GM18511 (cell line): ENCODE measurements at regions not wholly inside any gene's neighbourhood (a gene's known extent, or its start where the extent isn't known, plus 50 kb on each side); places are given as distances from the start of the nearest gene placed in this dataset.
"Not testable (repeated sequence)": the region's sequence is repeated elsewhere in the genome, so short reads cannot be mapped to it uniquely, and the experiment has no call there.

Source experiments
- ATAC-seq: cut with Tn5 transposase; IDR thresholded peaks from one replicate; pipeline ENCODE4 v1.9.1; 2021; ENCODE audit warnings: mild to moderate bottlenecking, moderate library complexity; ENCODE audit not compliant: unreplicated experiment

GRCh38 chr3:154701055-154701454 lies 271.1 kb upstream of the GPR149 start:
- no peak for ATAC-seq

DNA sequence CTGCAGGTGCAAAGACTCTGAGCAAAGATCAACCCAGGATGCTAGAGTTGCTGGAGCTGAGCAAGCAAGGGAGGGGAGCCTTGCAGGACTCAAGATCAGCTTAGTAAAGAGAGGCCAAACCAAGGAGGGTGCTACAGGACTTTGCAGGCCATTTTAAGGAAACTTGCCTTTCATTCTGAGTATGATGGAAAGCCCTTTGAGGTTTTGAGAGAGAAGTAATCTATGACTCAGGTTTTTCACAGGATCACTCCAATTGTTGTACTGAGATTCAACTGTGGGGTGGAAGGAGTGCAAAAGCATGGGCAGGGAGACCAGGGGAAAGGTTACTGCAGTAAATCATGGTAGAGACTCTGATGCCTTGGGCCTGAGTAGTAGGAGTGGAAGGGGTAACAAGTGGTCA lies 260.4 kb upstream of the GPR149 start:
- peak; percentile 76 for ATAC-seq

DNA sequence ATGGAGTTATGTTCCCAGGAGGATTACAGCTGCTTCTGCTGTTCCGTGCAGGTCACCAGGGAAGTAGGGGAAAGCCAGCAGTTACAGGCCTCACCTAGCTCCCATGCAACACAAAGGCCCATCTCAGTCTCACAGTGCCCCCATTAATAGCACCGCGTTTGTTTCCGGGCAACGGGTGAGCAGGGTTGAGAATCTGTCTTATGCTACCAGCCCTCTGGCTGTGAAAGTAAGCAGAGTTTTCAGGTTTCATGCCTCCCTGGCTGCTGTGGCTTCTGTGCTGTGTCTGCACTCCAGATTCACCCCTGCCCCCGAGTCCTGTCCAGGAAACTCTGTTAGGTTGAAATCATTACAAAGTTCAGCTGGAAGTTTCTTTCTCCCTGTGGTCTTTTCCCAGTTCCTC lies 254.4 kb upstream of the GPR149 start:
- ATAC-seq, result no peak

- ATAC-seq, result no peak
Measured at GRCh38 chr3:154684021-154684420, 254.0 kb upstream of the GPR149 start.

GRCh38 chr3:154678041-154678654 lies 248.2 kb upstream of the GPR149 start:
- no peak for ATAC-seq

DNA sequence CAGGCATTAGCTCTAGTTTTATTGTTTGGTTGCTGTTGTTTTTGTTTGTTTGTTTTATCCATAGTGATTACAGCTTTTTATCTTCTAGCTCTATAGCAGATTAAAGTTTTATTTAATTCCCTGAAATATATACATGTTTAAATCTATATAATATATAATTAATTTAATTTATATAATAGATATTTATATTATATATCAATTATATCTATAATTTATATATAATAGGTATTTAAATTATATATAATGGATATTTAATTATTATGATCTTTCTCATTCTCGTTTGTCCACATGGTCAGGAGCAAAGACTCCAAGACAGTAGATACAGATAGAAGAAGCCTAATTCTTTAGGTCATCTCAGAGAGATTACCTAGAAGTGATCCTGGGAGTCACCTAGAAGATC lies 238.8 kb upstream of the GPR149 start:
- no peak for ATAC-seq

DNA sequence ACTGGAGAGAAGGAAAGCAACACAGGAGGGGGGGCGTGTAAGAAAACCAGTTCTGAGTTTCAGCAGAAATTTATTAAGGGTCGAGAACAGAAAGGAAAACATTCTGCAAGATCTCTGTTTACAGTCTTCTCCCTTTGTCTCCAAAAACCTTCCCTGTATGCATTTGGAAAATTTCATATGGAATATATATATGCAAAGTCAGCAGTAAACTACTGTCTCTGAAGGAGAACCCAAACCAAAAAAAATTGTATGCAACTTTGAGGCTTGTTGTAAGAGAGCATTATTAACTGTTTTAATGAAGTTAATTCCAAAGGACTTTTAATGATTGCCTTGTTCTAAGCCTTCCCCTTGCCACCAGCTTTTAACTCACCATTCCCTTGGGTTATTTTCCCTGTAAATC lies 238.2 kb upstream of the GPR149 start:
- no peak for ATAC-seq

DNA sequence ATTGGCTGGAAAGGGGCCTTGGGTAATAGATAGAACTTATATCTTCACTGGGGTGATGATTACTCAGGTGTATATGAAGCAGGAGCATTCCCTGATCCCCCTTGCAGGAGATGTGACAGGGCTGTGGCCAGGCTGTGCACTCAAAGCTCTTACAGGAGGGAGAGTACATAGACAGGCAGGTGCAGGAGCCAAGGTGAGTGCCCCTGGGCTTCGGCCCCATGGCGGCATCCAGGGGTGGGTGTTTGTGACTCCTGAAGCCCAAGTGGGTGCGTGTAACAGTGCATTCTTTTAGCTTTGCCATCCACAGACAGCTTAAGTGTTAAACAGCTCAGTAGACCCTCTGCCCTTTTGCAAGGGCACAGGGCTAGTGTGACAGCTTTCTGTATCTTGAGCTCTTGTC lies 236.6 kb upstream of the GPR149 start:
- ATAC-seq, result no peak

DNA sequence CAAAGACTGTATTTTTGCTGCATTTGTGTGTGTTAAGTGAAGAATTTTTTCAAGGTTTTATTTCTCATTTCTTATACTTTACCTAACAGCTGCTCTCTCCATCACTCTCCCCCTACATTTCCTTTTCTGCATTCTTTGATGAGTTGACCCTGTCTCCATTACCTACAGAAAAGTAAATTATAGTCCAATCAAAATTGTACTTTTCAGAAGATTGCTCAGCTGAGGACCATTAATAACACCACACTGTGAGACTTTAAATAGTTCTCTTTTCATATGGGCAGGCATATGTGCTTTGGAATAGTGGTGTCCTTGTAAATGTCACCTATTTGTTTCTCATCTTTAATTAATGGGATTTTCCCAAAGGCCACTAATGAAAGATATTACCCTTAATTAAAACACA lies 234.7 kb upstream of the GPR149 start:
- ATAC-seq, result no peak

DNA sequence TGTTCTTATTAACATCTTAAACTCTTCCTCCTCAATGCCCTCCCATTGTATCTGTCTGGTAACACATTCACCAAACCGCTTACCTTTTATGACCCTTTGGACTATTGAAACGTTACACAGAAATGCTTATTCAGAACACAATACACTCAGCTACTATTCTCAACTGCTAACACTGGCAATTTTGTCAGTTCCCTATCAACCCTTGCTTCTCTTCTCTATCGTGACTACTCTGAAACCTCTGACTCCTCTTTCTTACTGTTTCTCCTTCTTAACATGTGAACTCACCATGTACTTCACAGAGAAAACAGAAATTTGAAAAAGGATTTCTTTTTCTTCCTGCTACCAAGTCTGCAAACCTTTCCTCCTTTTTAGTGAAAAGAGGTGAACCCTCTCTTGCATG lies 232.9 kb upstream of the GPR149 start:
- ATAC-seq, result no peak

DNA sequence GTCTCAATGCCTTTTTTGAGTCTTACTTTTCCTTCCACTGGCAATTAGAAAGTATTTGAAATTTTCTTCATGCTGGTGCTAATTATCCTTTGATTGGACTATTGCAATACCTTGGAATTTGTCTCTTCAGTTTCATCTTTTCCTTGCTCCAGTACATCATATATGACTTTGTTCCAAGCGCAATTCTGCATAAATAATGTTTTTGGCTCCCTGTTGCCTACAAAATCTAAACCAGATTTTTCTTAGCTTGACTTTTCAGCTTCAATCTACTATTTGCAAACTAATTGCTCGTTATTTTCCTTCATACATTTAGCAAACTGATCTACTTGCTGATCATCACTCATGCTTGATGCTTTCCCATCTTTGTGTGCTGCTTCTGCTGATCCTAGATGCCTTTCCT lies 230.8 kb upstream of the GPR149 start:
- no peak for ATAC-seq

DNA sequence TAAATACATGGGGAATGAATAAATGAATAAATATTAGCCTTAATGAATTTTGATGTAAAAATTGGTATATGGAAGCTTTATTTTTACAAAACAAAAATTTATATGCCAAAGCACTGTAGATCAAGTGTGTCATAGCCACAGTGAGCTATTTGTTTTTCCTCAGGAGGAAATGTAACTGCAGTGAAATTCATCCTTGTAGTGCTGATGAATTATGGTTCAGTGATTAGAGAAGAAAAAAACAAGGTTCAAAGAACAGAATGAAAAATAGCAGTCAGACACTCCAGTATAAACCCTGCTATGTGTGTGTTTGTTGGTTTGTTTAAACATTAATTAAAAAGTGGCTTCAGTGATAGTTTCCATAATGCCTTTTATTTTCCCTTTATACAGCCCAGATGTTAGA lies 228.0 kb upstream of the GPR149 start:
- no peak for ATAC-seq

DNA sequence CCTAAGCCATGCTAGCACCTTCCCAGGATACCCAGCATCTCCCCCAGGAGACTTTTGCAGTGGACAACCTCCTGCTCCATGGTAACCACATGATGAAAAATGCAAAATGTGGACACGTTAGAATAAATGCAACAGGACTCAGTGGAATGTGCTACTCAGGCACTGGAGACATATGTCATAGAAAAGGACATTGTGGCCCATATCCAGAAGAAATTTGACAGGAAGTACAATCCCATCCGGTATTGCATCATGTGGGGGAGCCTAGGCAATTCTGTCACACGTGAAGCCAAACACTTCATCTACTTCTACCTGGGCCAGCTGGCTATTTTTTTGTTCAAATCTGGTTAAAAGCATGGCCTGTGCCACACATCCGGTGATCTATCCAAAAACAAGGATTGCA lies 227.2 kb upstream of the GPR149 start:
- ATAC-seq, result no peak

DNA sequence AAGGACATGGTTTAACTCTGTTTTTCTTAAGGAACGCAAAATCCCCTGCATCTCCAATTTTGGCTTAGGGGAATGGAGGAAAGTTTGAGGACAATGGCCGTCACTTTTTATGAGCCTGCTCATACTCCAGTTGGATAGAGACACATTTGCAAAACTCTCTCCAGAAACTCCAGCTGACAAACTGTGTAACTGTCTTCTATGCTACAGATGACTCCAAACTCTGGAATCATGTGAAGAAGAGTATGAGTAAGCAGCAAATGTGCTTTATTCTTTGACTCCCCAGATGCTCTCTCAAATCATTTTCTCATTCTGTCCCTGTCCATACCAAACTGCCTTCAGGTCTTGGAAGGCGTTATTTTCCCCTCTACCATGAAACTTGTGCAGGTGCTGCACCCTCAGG lies 226.5 kb upstream of the GPR149 start:
- no peak for ATAC-seq

GRCh38 chr3:154642145-154642544 lies 212.2 kb upstream of the GPR149 start:
- ATAC-seq, result no peak

- no peak for ATAC-seq
Measured at GRCh38 chr3:154625756-154626155, 195.8 kb upstream of the GPR149 start.

- not testable (repeated sequence) for ATAC-seq
Measured at GRCh38 chr3:154619621-154620020, 189.6 kb upstream of the GPR149 start.

DNA sequence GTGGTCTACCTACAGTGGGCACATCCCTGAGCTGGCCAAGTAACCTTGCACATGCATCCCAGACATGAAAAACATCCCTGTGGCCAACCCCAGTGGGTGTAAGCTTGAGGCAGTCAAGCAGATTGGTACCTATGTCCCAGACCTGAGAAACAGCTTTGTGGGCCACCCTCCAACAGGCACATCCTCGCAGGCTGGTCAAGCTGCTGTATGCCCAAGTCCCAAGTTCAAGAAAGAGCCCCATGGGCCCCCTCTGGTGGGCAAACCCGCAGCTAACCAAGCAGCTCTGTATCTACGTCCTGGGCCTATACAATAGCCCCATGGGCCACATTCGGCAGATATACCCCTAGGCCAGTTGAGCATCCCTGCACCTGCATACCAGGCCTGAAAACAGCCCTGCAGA lies 186.3 kb upstream of the GPR149 start:
- no peak for ATAC-seq

DNA sequence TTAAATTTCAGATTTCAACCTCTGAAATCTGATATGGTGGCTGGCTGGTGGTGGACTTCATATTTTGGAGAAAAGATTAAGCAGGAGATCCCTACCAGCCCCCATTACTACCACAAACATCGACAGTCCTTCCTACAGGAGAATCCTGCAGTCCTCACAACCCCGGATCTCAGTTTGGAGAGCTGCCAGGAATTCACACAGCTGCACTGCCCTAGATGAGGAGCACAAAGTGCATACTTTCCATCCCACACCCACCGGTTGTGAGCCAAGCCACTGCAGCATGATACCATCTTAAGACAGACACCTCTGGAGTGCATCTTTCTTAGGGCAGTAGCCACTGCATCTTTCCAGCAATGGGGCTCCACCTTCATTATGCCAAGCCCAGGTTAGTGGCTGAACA lies 185.5 kb upstream of the GPR149 start:
- ATAC-seq, result no peak

GRCh38 chr3:154614601-154615000 lies 184.6 kb upstream of the GPR149 start:
- ATAC-seq, result no peak

- no peak for ATAC-seq
Measured at GRCh38 chr3:154614078-154614477, 184.1 kb upstream of the GPR149 start.

GRCh38 chr3:154602241-154602640 lies 172.3 kb upstream of the GPR149 start:
- ATAC-seq, result no peak

DNA sequence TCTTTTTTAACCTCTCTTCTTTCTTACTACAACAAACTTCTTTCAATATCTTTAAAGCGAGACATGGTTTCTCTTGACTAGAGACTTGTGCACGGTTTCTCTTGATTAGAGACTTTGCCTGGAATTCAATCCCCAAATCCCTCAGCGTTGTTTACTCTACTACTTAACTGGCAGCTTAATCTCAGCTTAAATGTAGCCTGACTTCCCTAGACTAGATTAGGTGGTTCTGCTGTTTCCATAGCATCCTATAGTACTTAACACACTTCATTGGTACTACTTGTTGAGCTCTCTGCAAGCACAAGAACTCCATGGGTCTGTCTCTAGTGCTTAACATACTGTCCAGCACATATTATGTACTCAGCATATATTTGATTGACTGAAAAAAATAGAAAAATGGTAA lies 168.2 kb upstream of the GPR149 start:
- ATAC-seq, result no peak
